ENCODE measurements at regions not wholly inside any gene's neighbourhood (a gene's known extent, or its start where the extent isn't known, plus 50 kb on each side); places are given as distances from the start of the nearest gene placed in this dataset.

- 86% methylated on average over 6 of the region's 6 CpGs; no CpG with 5 or more reads in 1 of the 2 experiments for WGBS, 2 experiments (ENCODE audit: extremely low coverage in 1 of 2, insufficient coverage in 1 of 2, insufficient read length in 1 of 2, insufficient replicate concordance in 2 of 2, low coverage in 1 of 2, low lambda C conversion rate in 2 of 2, missing lambda C conversion rate in 1 of 2)
- no peak overlapping the region for H2AK5ac ChIP-seq (ENCODE audit: low read depth, low read length)
- ChIA-PET CTCF (ENCODE audit: partially characterized antibody) (interaction anchor here (1.3 to 1.7 kb wide), 2 partner anchors 8 to 23 kb away, joined by 3 read pairs; no protein-coding TSS in a partner anchor), POLR2A (ENCODE audit: partially characterized antibody) (no interaction called here)
- no peak overlapping the region for H4K91ac ChIP-seq (replicated peaks; ENCODE audit: insufficient read length, low read length)
- H2BK120ac ChIP-seq (replicated peaks; ENCODE audit: low read depth, low read length) = no peak overlapping the region
- no peak overlapping the region for H3K23ac ChIP-seq (ENCODE audit: insufficient read length)
- DNase-seq (ENCODE audit: low read depth in 1 of 2, low spot score in 2 of 2) = no peak
- no peak overlapping the region for H2BK15ac ChIP-seq (ENCODE audit: low read length)
- H3K56ac ChIP-seq (replicated peaks; ENCODE audit: insufficient read length, low read depth, low read length) = no peak overlapping the region
- 0 out of 2 replicates have a peak overlapping the region, but pooled peaks have one; percentile 13 for H2BK20ac ChIP-seq (ENCODE audit: low read length)
- TF ChIP-seq PHF8 (conservative IDR thresholded peaks at IDR 0.05; ENCODE audit: low read depth, low read length) = no peak
- TF ChIP-seq ATF2 (IDR thresholded peaks at IDR 0.05; ENCODE audit: low read length) = no peak
- H3K27me3 ChIP-seq (replicated peaks in 1 of 4; ENCODE audit: control insufficient read depth in 3 of 4, extremely low read depth in 1 of 4, insufficient read depth in 3 of 4, low read length in 3 of 4) = no peaks in the 10 kb centered on the region; a peak in 1 of 7 replicates
- H3K27ac ChIP-seq (ENCODE audit: low read depth, low read length) = no peak overlapping the region
- H3K4me1 ChIP-seq (replicated peaks in 1 of 4; ENCODE audit: control insufficient read depth in 3 of 4, insufficient read depth in 4 of 4, low read length in 3 of 4) = no peaks in the 10 kb centered on the region
- FAIRE-seq = no peak
- no peaks in the 10 kb centered on the region for H3K36me3 ChIP-seq (ENCODE audit: control insufficient read depth in 2 of 4, insufficient read depth in 4 of 4, low read length in 3 of 4)
- H3K18ac ChIP-seq (ENCODE audit: extremely low read depth, low read length) = no peak overlapping the region
- no peak overlapping the region for H3K4me2 ChIP-seq (ENCODE audit: insufficient read depth in 1 of 2, low read depth in 2 of 2, low read length in 2 of 2)
- H2AFZ ChIP-seq (ENCODE audit: low read length) = no peak overlapping the region
- H3K79me2 ChIP-seq (ENCODE audit: control insufficient read depth in 1 of 2, insufficient read depth in 2 of 2, low read length in 2 of 2) = no peaks in the 10 kb centered on the region
- H2BK5ac ChIP-seq (ENCODE audit: low read depth, low read length) = no peak overlapping the region
- no peak overlapping the region for H3K4ac ChIP-seq (replicated peaks; ENCODE audit: insufficient read length, low read depth, low read length)
- no peaks in the 10 kb centered on the region for H3K79me1 ChIP-seq (ENCODE audit: low read depth, low read length)
- no peak overlapping the region for H4K5ac ChIP-seq (ENCODE audit: insufficient read length, low read depth, low read length)
- H3K4me3 ChIP-seq (ENCODE audit: extremely low read depth in 1 of 4, insufficient read depth in 2 of 4, low read depth in 3 of 4, low read length in 4 of 4) = no peak overlapping the region
- H3K9me3 ChIP-seq (ENCODE audit: insufficient read depth in 2 of 2, low read depth in 1 of 2, low read length in 1 of 2) = no peaks in the 10 kb centered on the region
- H2BK12ac ChIP-seq (ENCODE audit: low read depth, low read length) = no peak overlapping the region
- H3K23me2 ChIP-seq (ENCODE audit: low read depth, low read length) = peaks cover 3% of the 10 kb centered on the region; the same call in 1 of the 2 replicates
- no peaks in the 10 kb centered on the region for H4K20me1 ChIP-seq (replicated peaks in 1 of 2; ENCODE audit: control insufficient read depth in 1 of 2, insufficient read depth in 2 of 2, low read length in 2 of 2)
- H3K9ac ChIP-seq (replicated peaks in 1 of 4; ENCODE audit: extremely low read depth in 1 of 4, low read depth in 3 of 4, low read length in 3 of 4) = no peak overlapping the region
- no peak overlapping the region; the same call in 1 of the 2 replicates for H4K8ac ChIP-seq (ENCODE audit: extremely low read depth, insufficient read depth, low read length)
- no peak overlapping the region for H3K14ac ChIP-seq (ENCODE audit: insufficient read length)
These were observed 124.3 kb downstream of the BDH1 start for GRCh38 chr3:197431346-197431910.

Measured in H1 (cell line).